ENCODE measurements at regions not wholly inside any gene's neighbourhood (a gene's known extent, or its start where the extent isn't known, plus 50 kb on each side); places are given as distances from the start of the nearest gene placed in this dataset.

DNA sequence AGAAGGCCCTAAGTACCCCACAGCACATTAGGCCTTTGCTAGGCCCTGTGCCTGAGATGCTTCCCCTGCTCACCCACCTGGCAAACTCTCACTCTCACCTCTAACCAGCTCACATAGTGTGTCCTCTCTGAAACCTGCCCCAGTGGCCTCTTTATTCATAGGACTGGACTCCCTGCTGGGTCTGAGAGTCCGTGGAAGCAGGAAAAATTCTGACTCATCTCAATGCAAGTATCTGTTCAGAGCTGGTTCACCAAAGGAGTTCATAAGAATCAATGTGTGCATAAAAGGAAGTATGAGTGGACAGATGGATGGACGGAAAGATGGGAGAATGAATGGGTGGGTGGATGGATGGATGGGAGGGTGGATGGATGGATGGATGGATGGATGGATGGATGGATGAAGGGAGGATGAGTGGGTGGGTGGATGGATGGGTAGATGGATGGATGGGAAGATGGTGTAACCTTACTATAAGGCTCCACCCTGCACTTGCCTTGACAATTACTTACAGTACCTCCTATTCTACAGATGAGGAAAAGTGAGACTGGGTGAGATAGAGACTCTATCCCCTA is 111.2 kb upstream of the ZMIZ1 start:
- no peak for TF ChIP-seq EZH2 (IDR thresholded peaks at IDR 0.05; ENCODE audit: borderline replicate concordance, low read length)
- TF ChIP-seq, protein P1, sequence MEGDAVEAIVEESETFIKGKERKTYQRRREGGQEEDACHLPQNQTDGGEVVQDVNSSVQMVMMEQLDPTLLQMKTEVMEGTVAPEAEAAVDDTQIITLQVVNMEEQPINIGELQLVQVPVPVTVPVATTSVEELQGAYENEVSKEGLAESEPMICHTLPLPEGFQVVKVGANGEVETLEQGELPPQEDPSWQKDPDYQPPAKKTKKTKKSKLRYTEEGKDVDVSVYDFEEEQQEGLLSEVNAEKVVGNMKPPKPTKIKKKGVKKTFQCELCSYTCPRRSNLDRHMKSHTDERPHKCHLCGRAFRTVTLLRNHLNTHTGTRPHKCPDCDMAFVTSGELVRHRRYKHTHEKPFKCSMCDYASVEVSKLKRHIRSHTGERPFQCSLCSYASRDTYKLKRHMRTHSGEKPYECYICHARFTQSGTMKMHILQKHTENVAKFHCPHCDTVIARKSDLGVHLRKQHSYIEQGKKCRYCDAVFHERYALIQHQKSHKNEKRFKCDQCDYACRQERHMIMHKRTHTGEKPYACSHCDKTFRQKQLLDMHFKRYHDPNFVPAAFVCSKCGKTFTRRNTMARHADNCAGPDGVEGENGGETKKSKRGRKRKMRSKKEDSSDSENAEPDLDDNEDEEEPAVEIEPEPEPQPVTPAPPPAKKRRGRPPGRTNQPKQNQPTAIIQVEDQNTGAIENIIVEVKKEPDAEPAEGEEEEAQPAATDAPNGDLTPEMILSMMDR (conservative IDR thresholded peaks at IDR 0.05 in 1 of 2, IDR thresholded peaks at IDR 0.05 in 1 of 2; ENCODE audit: extremely low read depth in 1 of 2, insufficient read depth in 1 of 2, low read depth in 1 of 2, low read length in 2 of 2) = no peak

Data from mammary epithelial cell (primary cell).